ENCODE measurements at regions not wholly inside any gene's neighbourhood (a gene's known extent, or its start where the extent isn't known, plus 50 kb on each side); places are given as distances from the start of the nearest gene placed in this dataset.

GRCh38 chr20:1060985-1061384 is 57.4 kb upstream of the PSMF1 start:
- no peak for DNase-seq (ENCODE audit: low spot score)

- DNase-seq (ENCODE audit: low spot score): no peak
These were observed 56.7 kb upstream of the PSMF1 start for GRCh38 chr20:1061484-1062221.

GRCh38 chr20:1062334-1063010 is 55.9 kb upstream of the PSMF1 start:
- DNase-seq (ENCODE audit: low spot score): peak; percentile 47
